HL-60/S4 treated with retinoic acid at 250 ng/mL for 4 days and 3 days (cell line): ENCODE measurements at regions not wholly inside any gene's neighbourhood (a gene's known extent, or its start where the extent isn't known, plus 50 kb on each side); places are given as distances from the start of the nearest gene placed in this dataset.
"Not testable (repeated sequence)": the region's sequence is repeated elsewhere in the genome, so short reads cannot be mapped to it uniquely, and the experiment has no call there.

Source experiments
- in situ Hi-C: fragments of 300-500 bp; cut with MboI; formaldehyde crosslinking; loops from 2 replicates; pipeline ENCODE4 v1.7.0; 2022; ENCODE audit warnings: low sequenced_read_pairs

- in situ Hi-C loops, result no loop called here
Observed at GRCh38 chr21:28485301-28486022, 507.2 kb downstream of the LTN1 start.

GRCh38 chr21:28483301-28484035 is 509.2 kb downstream of the LTN1 start:
- in situ Hi-C loops, result no loop called here

- in situ Hi-C loops, result no loop called here
Observed at GRCh38 chr21:28482657-28483056, 510.0 kb downstream of the LTN1 start.

- in situ Hi-C loops, result no loop called here
Observed at GRCh38 chr21:28480470-28480869, 512.2 kb downstream of the LTN1 start.

GRCh38 chr21:28473530-28474220 is 519.0 kb downstream of the LTN1 start:
- in situ Hi-C loops, result no loop called here

GRCh38 chr21:28472543-28472942 is 520.1 kb downstream of the LTN1 start:
- in situ Hi-C loops, result not testable (repeated sequence)

- in situ Hi-C loops, result no loop called here
Observed at GRCh38 chr21:28464988-28465387, 527.7 kb downstream of the LTN1 start.

GRCh38 chr21:28464095-28464494 is 528.6 kb downstream of the LTN1 start:
- in situ Hi-C loops, result no loop called here

GRCh38 chr21:28459193-28459592 is 533.5 kb downstream of the LTN1 start:
- in situ Hi-C loops, result no loop called here

- in situ Hi-C loops, result no loop called here
Observed at GRCh38 chr21:28458446-28458845, 534.2 kb downstream of the LTN1 start.

- in situ Hi-C loops, result no loop called here
Observed at GRCh38 chr21:28455253-28455600, 537.5 kb downstream of the LTN1 start.

GRCh38 chr21:28454564-28455252 is 538.0 kb downstream of the LTN1 start:
- in situ Hi-C loops, result no loop called here

- in situ Hi-C loops, result no loop called here
Observed at GRCh38 chr21:28447462-28447861, 545.2 kb downstream of the LTN1 start.

- in situ Hi-C loops, result no loop called here
Observed at GRCh38 chr21:28445141-28445830, 547.4 kb downstream of the LTN1 start.

- in situ Hi-C loops, result no loop called here
Observed at GRCh38 chr21:28444557-28444956, 548.1 kb downstream of the LTN1 start.

- in situ Hi-C loops, result no loop called here
Observed at GRCh38 chr21:28444111-28444510, 548.6 kb downstream of the LTN1 start.

GRCh38 chr21:28442624-28443023 is 550.1 kb downstream of the LTN1 start:
- in situ Hi-C loops, result no loop called here

GRCh38 chr21:28442085-28442484 is 550.6 kb downstream of the LTN1 start:
- in situ Hi-C loops, result no loop called here

GRCh38 chr21:28439788-28440187 is 552.9 kb downstream of the LTN1 start:
- in situ Hi-C loops, result no loop called here

GRCh38 chr21:28439251-28439650 is 553.4 kb downstream of the LTN1 start:
- in situ Hi-C loops, result no loop called here

GRCh38 chr21:28437061-28437460 is 555.6 kb downstream of the LTN1 start:
- in situ Hi-C loops, result no loop called here
